DND-41 (cell line): ENCODE measurements at regions not wholly inside any gene's neighbourhood (a gene's known extent, or its start where the extent isn't known, plus 50 kb on each side); places are given as distances from the start of the nearest gene placed in this dataset.

ENCODE experiments used
- CTCF ChIP-seq: IDR thresholded peaks from 2 replicates; pipeline ENCODE4 v1.5.1; 2012; ENCODE audit warnings: borderline replicate concordance, low read length, moderate library complexity, mild to moderate bottlenecking; ENCODE audit not compliant: poor library complexity, severe bottlenecking; ENCODE audit errors: extremely low read depth
- EZH2 ChIP-seq: IDR thresholded peaks from 3 replicates; pipeline ENCODE4 v1.6.1; 2012; ENCODE audit warnings: borderline replicate concordance, low read depth, mild to moderate bottlenecking, moderate library complexity, low read length, inconsistent platforms; ENCODE audit not compliant: severe bottlenecking

- TF ChIP-seq CTCF, result no peak
- TF ChIP-seq EZH2, result no peak
These were observed 427.8 kb downstream of the NR4A2 start for GRCh38 chr2:155904720-155905119.
